Activated B cell treated with CpG ODN at 0.5 μM for 24 hours (primary cell): ENCODE measurements at regions not wholly inside any gene's neighbourhood (a gene's known extent, or its start where the extent isn't known, plus 50 kb on each side); places are given as distances from the start of the nearest gene placed in this dataset.

Experiments used
- ATAC-seq: fragments of 200-7000 bp; cut with Tn5 transposase; one replicate; pipeline ENCODE4 v1.10.0; 2021; ENCODE audit warnings: low read depth, mild to moderate bottlenecking, moderate library complexity
- CTCF ChIA-PET: fragments of 350-600 bp; sonication (Branson Sonifier 250); formaldehyde crosslinking; loops from one replicate; lab custom pipeline; 2021; ENCODE audit warnings: antibody characterized with exemption; lab: Charles Lee
- POLR2A ChIA-PET: fragments of 350-600 bp; sonication (Branson Sonifier 250); formaldehyde crosslinking; loops from one replicate; lab custom pipeline; 2021; ENCODE audit warnings: antibody characterized with exemption; lab: Charles Lee
- DNase-seq: peaks from one replicate; pipeline ENCODE4 v3.0.0; 2022
- H3K27ac Mint-ChIP-seq: one replicate; pipeline ENCODE4 v1.8.0; 2020; ENCODE audit warnings: mixed read lengths
- H3K27me3 Mint-ChIP-seq: one replicate; pipeline ENCODE4 v1.8.0; 2021; ENCODE audit warnings: mixed read lengths
- H3K36me3 Mint-ChIP-seq: one replicate; pipeline ENCODE4 v1.8.0; 2021; ENCODE audit warnings: low read depth, mixed read lengths
- H3K4me1 Mint-ChIP-seq: one replicate; pipeline ENCODE4 v1.8.0; 2021; ENCODE audit warnings: mixed read lengths
- H3K4me3 Mint-ChIP-seq: one replicate; pipeline ENCODE4 v1.8.0; 2020; ENCODE audit warnings: mild to moderate bottlenecking, mixed read lengths
- H3K9me3 Mint-ChIP-seq: one replicate; pipeline ENCODE4 v1.8.0; 2020; ENCODE audit warnings: mixed read lengths
- CTCF ChIP-seq: fragments of 200-600 bp; IDR thresholded peaks from one replicate; pipeline ENCODE4 v1.8.0; 2022; ENCODE audit warnings: antibody characterized with exemption, mild to moderate bottlenecking
- intact Hi-C: fragments of 100-400 bp; cut with micrococcal nuclease; formaldehyde crosslinking; loops from one replicate; pipeline ENCODE4 v1.15.1; 2024

GRCh38 chr4:24065974-24066373 is 176.1 kb upstream of the PPARGC1A start:
- H3K27me3 Mint-ChIP-seq = no peaks in the 10 kb centered on the region
- DNase-seq (no peak), ATAC-seq (no peak)
- peaks cover 3% of the 10 kb centered on the region for H3K9me3 Mint-ChIP-seq
- H3K36me3 Mint-ChIP-seq = no peaks in the 10 kb centered on the region
- H3K4me3 Mint-ChIP-seq = no peak overlapping the region
- intact Hi-C loops = no loop called here
- TF ChIP-seq CTCF = no peak
- no peak overlapping the region for H3K27ac Mint-ChIP-seq
- POLR2A ChIA-PET = no interaction called here
- CTCF ChIA-PET = no interaction called here
- no peaks in the 10 kb centered on the region for H3K4me1 Mint-ChIP-seq

- no peaks in the 10 kb centered on the region for H3K27me3 Mint-ChIP-seq
- ATAC-seq (no peak), DNase-seq (no peak)
- H3K36me3 Mint-ChIP-seq = no peaks in the 10 kb centered on the region
- H3K27ac Mint-ChIP-seq = no peak overlapping the region
- ChIA-PET CTCF (no interaction called here), POLR2A (no interaction called here)
- H3K4me3 Mint-ChIP-seq = no peak overlapping the region
- no peak for TF ChIP-seq CTCF
- no peaks in the 10 kb centered on the region for H3K4me1 Mint-ChIP-seq
- intact Hi-C loops = no loop called here
- H3K9me3 Mint-ChIP-seq = peaks cover 3% of the 10 kb centered on the region
Measured at GRCh38 chr4:24063731-24064130, 173.9 kb upstream of the PPARGC1A start.

GRCh38 chr4:24060932-24061331 is 171.1 kb upstream of the PPARGC1A start:
- intact Hi-C loops = no loop called here
- ATAC-seq (no peak), DNase-seq (no peak)
- POLR2A ChIA-PET = no interaction called here
- Mint-ChIP-seq H3K36me3 (no peaks in the 10 kb centered on the region), H3K4me1 (no peaks in the 10 kb centered on the region), H3K9me3 (peaks cover 3% of the 10 kb centered on the region), H3K27me3 (no peaks in the 10 kb centered on the region), H3K4me3 (no peak overlapping the region), H3K27ac (no peak overlapping the region)
- TF ChIP-seq CTCF = no peak
- CTCF ChIA-PET = no interaction called here

GRCh38 chr4:24059839-24060238 is 170.0 kb upstream of the PPARGC1A start:
- POLR2A ChIA-PET = no interaction called here
- no peaks in the 10 kb centered on the region for H3K27me3 Mint-ChIP-seq
- no peak for TF ChIP-seq CTCF
- DNase-seq (no peak), ATAC-seq (no peak)
- intact Hi-C loops = no loop called here
- no peak overlapping the region for H3K27ac Mint-ChIP-seq
- H3K4me3 Mint-ChIP-seq = no peak overlapping the region
- H3K4me1 Mint-ChIP-seq = no peaks in the 10 kb centered on the region
- H3K36me3 Mint-ChIP-seq = no peaks in the 10 kb centered on the region
- CTCF ChIA-PET = no interaction called here
- peaks cover 3% of the 10 kb centered on the region for H3K9me3 Mint-ChIP-seq

GRCh38 chr4:24057915-24058559 is 168.2 kb upstream of the PPARGC1A start:
- Mint-ChIP-seq H3K36me3 (no peaks in the 10 kb centered on the region), H3K27ac (no peak overlapping the region), H3K27me3 (no peaks in the 10 kb centered on the region), H3K9me3 (peaks cover under 1% of the 10 kb centered on the region), H3K4me3 (no peak overlapping the region), H3K4me1 (no peaks in the 10 kb centered on the region)
- ATAC-seq (no peak), DNase-seq (no peak)
- ChIA-PET POLR2A (no interaction called here), CTCF (no interaction called here)
- TF ChIP-seq CTCF = no peak
- intact Hi-C loops = no loop called here
